ENCODE measurements at regions not wholly inside any gene's neighbourhood (a gene's known extent, or its start where the extent isn't known, plus 50 kb on each side); places are given as distances from the start of the nearest gene placed in this dataset.

GRCh38 chr11:87401653-87402052 lies 363.9 kb downstream of the TMEM135 start:
- 81 to 95% (median 92%) methylated on average over 1 of the region's 1 CpG for WGBS, 4 donors
- no peak for TF ChIP-seq POLR2A (IDR thresholded peaks at IDR 0.05)
- no peak for TF ChIP-seq CTCF (IDR thresholded peaks at IDR 0.05)
- no peak for ATAC-seq

GRCh38 chr11:87399341-87399740 lies 361.6 kb downstream of the TMEM135 start:
- Histone ChIP-seq H3K36me3 (no peaks in the 10 kb centered on the region), H3K27me3 (no peaks in the 10 kb centered on the region), H3K27ac (peak overlapping the region in 6 of 12 donors; percentile 7 to 55 (median 19)), H3K9me3 (peaks cover 0 to 17% (median 0%) of the 10 kb centered on the region in 12 donors), H3K4me3 (no peak overlapping the region), H3K4me1 (peaks cover 0 to 11% (median 0%) of the 10 kb centered on the region in 12 donors)
- no peak for DNase-seq
- intact Hi-C loops (cut with DNase I): no loop called here
- ATAC-seq: peak in 2 of 4 donors; percentile 27 to 37
- TF ChIP-seq POLR2A (IDR thresholded peaks at IDR 0.05) (no peak), CTCF (IDR thresholded peaks at IDR 0.05) (no peak)

More at GRCh38 chr11:87401653-87402052, 363.9 kb downstream of the TMEM135 start:
- H3K9me3 ChIP-seq: peaks cover 0 to 2% (median 0%) of the 10 kb centered on the region in 12 donors
- no peaks in the 10 kb centered on the region for H3K27me3 ChIP-seq
- H3K27ac ChIP-seq: peak overlapping the region in 2 of 12 donors; percentile 6 to 13
- intact Hi-C loops (cut with DNase I): no loop called here
- H3K4me3 ChIP-seq: no peak overlapping the region
- H3K36me3 ChIP-seq: no peaks in the 10 kb centered on the region
- H3K4me1 ChIP-seq: peaks cover 0 to 11% (median 0%) of the 10 kb centered on the region in 12 donors
- DNase-seq: no peak

- peak overlapping the region in 6 of 12 donors; percentile 7 to 87 (median 48) for H3K27ac ChIP-seq
- peaks cover 0 to 19% (median 0%) of the 10 kb centered on the region in 12 donors for H3K9me3 ChIP-seq
- DNase-seq (peak in 4 of 5 donors; percentile 44 to 76 (median 62)), ATAC-seq (peak; percentile 83 to 90 (median 88))
- TF ChIP-seq POLR2A (IDR thresholded peaks at IDR 0.05): no peak
- no peak for TF ChIP-seq CTCF (IDR thresholded peaks at IDR 0.05)
- no peaks in the 10 kb centered on the region for H3K36me3 ChIP-seq
- 52 to 69% (median 57%) methylated on average over 2 of the region's 2 CpGs for WGBS, 4 donors
- intact Hi-C loops (cut with DNase I): no loop called here
- no peak overlapping the region for H3K4me3 ChIP-seq
- H3K27me3 ChIP-seq: no peaks in the 10 kb centered on the region
- peaks cover 0 to 11% (median 0%) of the 10 kb centered on the region in 12 donors for H3K4me1 ChIP-seq
These were observed 361.2 kb downstream of the TMEM135 start for GRCh38 chr11:87398931-87399330.

- peaks cover 0 to 11% (median 0%) of the 10 kb centered on the region in 12 donors for H3K4me1 ChIP-seq
- peak overlapping the region in 1 of 12 donors; percentile 19 for H3K27ac ChIP-seq
- 89 to 94% (median 91%) methylated on average over 5 of the region's 5 CpGs for WGBS, 4 donors
- ATAC-seq: peak in 1 of 4 donors; percentile 13
- DNase-seq: no peak
- TF ChIP-seq POLR2A (IDR thresholded peaks at IDR 0.05) (no peak), CTCF (IDR thresholded peaks at IDR 0.05) (no peak)
- H3K4me3 ChIP-seq: no peak overlapping the region
- intact Hi-C loops (cut with DNase I): no loop called here
- no peaks in the 10 kb centered on the region for H3K36me3 ChIP-seq
- H3K9me3 ChIP-seq: peaks cover 0 to 35% (median 1%) of the 10 kb centered on the region in 12 donors
- no peaks in the 10 kb centered on the region for H3K27me3 ChIP-seq
These were observed 359.5 kb downstream of the TMEM135 start for GRCh38 chr11:87397011-87397865.

All from heart left ventricle (tissue), 16 donors.